ENCODE measurements at regions not wholly inside any gene's neighbourhood (a gene's known extent, or its start where the extent isn't known, plus 50 kb on each side); places are given as distances from the start of the nearest gene placed in this dataset.

GRCh38 chr13:91291078-91291477, 56.4 kb upstream of the MIR17HG start:
- H3K4me3 Mint-ChIP-seq, result no peak overlapping the region
- H3K27ac Mint-ChIP-seq, result no peak overlapping the region
- H3K9me3 Mint-ChIP-seq, result no peaks in the 10 kb centered on the region
- TF ChIP-seq CTCF (conservative IDR thresholded peaks at IDR 0.05), result no peak
- peaks cover 7% of the 10 kb centered on the region for H3K4me1 Mint-ChIP-seq (ENCODE audit: unreplicated experiment)
- no peaks in the 10 kb centered on the region for H3K27me3 Mint-ChIP-seq
- H3K36me3 Mint-ChIP-seq, result no peaks in the 10 kb centered on the region
- no peak for DNase-seq (ENCODE audit: extremely low spot score, unreplicated experiment)

GRCh38 chr13:91292630-91293221, 54.8 kb upstream of the MIR17HG start:
- H3K9me3 Mint-ChIP-seq, result no peaks in the 10 kb centered on the region
- H3K4me1 Mint-ChIP-seq (ENCODE audit: unreplicated experiment), result peaks cover 7% of the 10 kb centered on the region
- TF ChIP-seq CTCF (conservative IDR thresholded peaks at IDR 0.05), result no peak
- H3K27me3 Mint-ChIP-seq, result peaks cover 2% of the 10 kb centered on the region
- DNase-seq (ENCODE audit: extremely low spot score, unreplicated experiment), result no peak
- no peaks in the 10 kb centered on the region for H3K36me3 Mint-ChIP-seq
- no peak overlapping the region for H3K27ac Mint-ChIP-seq
- H3K4me3 Mint-ChIP-seq, result no peak overlapping the region

GRCh38 chr13:91295712-91296410, 51.6 kb upstream of the MIR17HG start:
- H3K27ac Mint-ChIP-seq, result no peak overlapping the region
- H3K27me3 Mint-ChIP-seq, result peaks cover 2% of the 10 kb centered on the region

GRCh38 chr13:91297503-91297902, 50.0 kb upstream of the MIR17HG start:
- no peaks in the 10 kb centered on the region for H3K9me3 Mint-ChIP-seq
- no peak overlapping the region for H3K27ac Mint-ChIP-seq
- DNase-seq (ENCODE audit: extremely low spot score, unreplicated experiment), result no peak
- peaks cover 2% of the 10 kb centered on the region for H3K27me3 Mint-ChIP-seq
- H3K4me3 Mint-ChIP-seq, result no peak overlapping the region
- H3K4me1 Mint-ChIP-seq (ENCODE audit: unreplicated experiment), result no peaks in the 10 kb centered on the region
- no peak for TF ChIP-seq CTCF (conservative IDR thresholded peaks at IDR 0.05)
- H3K36me3 Mint-ChIP-seq, result no peaks in the 10 kb centered on the region

More at GRCh38 chr13:91295712-91296410, 51.6 kb upstream of the MIR17HG start:
- DNase-seq (ENCODE audit: extremely low spot score, unreplicated experiment), result no peak
- TF ChIP-seq CTCF (conservative IDR thresholded peaks at IDR 0.05), result no peak
- Mint-ChIP-seq H3K4me3 (no peak overlapping the region), H3K4me1 (ENCODE audit: unreplicated experiment) (peaks cover 7% of the 10 kb centered on the region), H3K9me3 (no peaks in the 10 kb centered on the region), H3K36me3 (no peaks in the 10 kb centered on the region)

Data from type B pancreatic cell (in vitro differentiated cells).